ENCODE measurements at regions not wholly inside any gene's neighbourhood (a gene's known extent, or its start where the extent isn't known, plus 50 kb on each side); places are given as distances from the start of the nearest gene placed in this dataset.

DNA sequence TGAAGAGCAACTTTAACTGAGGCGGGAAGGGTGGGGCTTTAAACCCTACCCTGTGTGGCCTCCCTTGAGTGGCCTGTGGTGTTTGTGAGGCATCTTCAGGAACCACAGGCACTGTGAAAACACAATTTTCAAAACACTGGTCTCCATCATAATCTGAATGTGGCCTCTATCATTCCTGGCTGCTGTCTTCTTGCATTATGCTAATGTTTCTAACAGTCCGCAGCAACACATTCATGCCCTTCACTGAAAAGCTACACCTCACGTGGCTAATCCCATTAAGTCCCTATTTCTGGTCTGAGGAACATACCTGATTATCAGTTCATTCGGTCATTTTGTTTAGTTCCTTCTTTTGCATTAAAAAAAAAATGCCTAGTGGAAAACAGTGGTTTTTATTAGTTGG, 94.6 kb downstream of the F11 start:
- Histone ChIP-seq H3K4me1 (ENCODE audit: low read depth) (no peaks in the 10 kb centered on the region), H3K4me3 (no peak overlapping the region), H3K36me3 (no peaks in the 10 kb centered on the region), H3K27ac (no peak overlapping the region), H3K27me3 (no peaks in the 10 kb centered on the region), H3K9me3 (ENCODE audit: low read depth) (no peaks in the 10 kb centered on the region)
- TF ChIP-seq CTCF (IDR thresholded peaks at IDR 0.05; ENCODE audit: low read depth, low read length), result no peak
- DNase-seq (ENCODE audit: low read depth in 1 of 2, low spot score in 1 of 2), result no peak

DNA sequence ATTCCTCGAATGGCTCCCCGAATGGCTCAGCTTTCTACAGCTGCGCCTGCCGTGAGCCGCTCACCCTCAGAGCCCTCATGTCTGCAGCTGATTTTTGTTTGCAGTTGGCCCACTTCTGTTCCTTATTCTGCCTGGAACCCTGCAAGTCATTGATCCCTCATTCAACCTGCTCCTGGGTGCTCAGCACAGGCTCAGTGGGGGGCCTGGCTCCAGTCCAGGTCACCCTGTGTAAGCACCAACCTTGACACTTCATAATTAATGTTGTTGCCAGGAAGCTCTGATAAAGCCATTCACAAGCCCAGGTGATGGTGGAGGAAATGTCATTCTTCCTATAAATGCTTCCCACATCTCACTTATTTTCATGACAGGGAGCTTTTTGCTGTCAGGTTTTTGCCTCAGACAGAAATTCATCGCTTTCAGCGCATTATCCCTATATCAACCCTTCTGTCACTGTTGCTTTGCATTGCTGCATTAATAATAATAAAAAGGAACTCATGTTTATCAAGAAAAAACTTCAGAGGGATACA, 85.7 kb downstream of the F11 start:
- Histone ChIP-seq H3K4me1 (ENCODE audit: low read depth) (no peaks in the 10 kb centered on the region), H3K4me3 (no peak overlapping the region), H3K9me3 (ENCODE audit: low read depth) (no peaks in the 10 kb centered on the region), H3K27ac (no peak overlapping the region), H3K27me3 (peaks cover 26% of the 10 kb centered on the region), H3K36me3 (no peaks in the 10 kb centered on the region)
- no peak for TF ChIP-seq CTCF (IDR thresholded peaks at IDR 0.05; ENCODE audit: low read depth, low read length)
- no peak for DNase-seq (ENCODE audit: low read depth in 1 of 2, low spot score in 1 of 2)

- Histone ChIP-seq H3K27ac (no peak overlapping the region), H3K4me3 (no peak overlapping the region), H3K27me3 (peaks cover 46% of the 10 kb centered on the region), H3K36me3 (no peaks in the 10 kb centered on the region), H3K9me3 (ENCODE audit: low read depth) (no peaks in the 10 kb centered on the region), H3K4me1 (ENCODE audit: low read depth) (no peaks in the 10 kb centered on the region)
- no peak for TF ChIP-seq CTCF (IDR thresholded peaks at IDR 0.05; ENCODE audit: low read depth, low read length)
- DNase-seq (ENCODE audit: low read depth in 1 of 2, low spot score in 1 of 2), result no peak
Observed at GRCh38 chr4:186348433-186348832, 82.4 kb downstream of the F11 start.

- Histone ChIP-seq H3K4me3 (no peak overlapping the region), H3K27me3 (peaks cover 46% of the 10 kb centered on the region), H3K4me1 (ENCODE audit: low read depth) (no peaks in the 10 kb centered on the region), H3K36me3 (no peaks in the 10 kb centered on the region), H3K27ac (no peak overlapping the region), H3K9me3 (ENCODE audit: low read depth) (no peaks in the 10 kb centered on the region)
- TF ChIP-seq CTCF (IDR thresholded peaks at IDR 0.05; ENCODE audit: low read depth, low read length), result no peak
- DNase-seq (ENCODE audit: low read depth in 1 of 2, low spot score in 1 of 2), result no peak
Observed at GRCh38 chr4:186347743-186348142, 81.8 kb downstream of the F11 start.

DNA sequence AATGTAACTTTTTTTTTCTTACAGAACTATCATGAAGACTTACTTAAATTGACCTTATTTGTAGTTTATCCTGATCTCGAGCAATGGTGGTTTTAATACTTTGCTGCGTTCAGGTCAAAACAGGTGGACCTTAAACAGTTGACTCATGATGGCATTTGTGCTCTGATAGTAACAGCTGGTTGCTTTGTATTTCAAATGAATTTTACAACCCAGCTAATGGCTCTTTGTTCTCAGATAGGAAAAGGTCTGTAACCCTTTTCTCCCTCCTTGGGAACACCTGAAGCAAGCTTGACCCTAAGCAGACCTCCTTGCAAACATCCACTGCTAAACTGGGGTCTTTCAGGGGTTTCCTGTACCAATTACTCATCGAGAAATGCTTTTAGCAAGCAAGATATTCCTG, 79.2 kb downstream of the F11 start:
- DNase-seq (ENCODE audit: low read depth in 1 of 2, low spot score in 1 of 2), result no peak
- H3K27me3 ChIP-seq, result peaks cover 46% of the 10 kb centered on the region
- no peaks in the 10 kb centered on the region for H3K9me3 ChIP-seq (ENCODE audit: low read depth)
- H3K4me1 ChIP-seq (ENCODE audit: low read depth), result no peaks in the 10 kb centered on the region
- H3K4me3 ChIP-seq, result no peak overlapping the region
- no peak overlapping the region for H3K27ac ChIP-seq
- no peaks in the 10 kb centered on the region for H3K36me3 ChIP-seq
- TF ChIP-seq CTCF (IDR thresholded peaks at IDR 0.05; ENCODE audit: low read depth, low read length), result no peak

DNA sequence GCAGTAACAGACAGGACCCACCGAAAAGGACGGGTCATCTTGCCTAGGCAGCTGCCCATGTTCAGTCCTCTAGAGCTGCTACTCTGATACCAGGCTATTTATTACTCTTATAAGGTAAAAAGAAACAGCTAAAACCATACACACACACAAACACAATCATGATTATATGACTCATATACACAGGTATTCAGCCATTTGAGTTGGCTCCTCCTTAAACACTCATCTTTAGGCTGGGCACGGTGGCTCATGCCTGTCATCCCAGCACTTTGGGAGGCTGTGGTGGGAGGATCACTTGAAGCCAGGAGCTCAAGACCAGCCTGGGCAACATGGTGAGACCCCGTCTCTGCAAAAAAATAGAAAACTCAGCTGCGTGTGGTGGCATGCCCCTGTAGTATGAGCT, 76.6 kb downstream of the F11 start:
- no peak overlapping the region for H3K4me3 ChIP-seq
- H3K4me1 ChIP-seq (ENCODE audit: low read depth), result no peaks in the 10 kb centered on the region
- TF ChIP-seq CTCF (IDR thresholded peaks at IDR 0.05; ENCODE audit: low read depth, low read length), result no peak
- H3K9me3 ChIP-seq (ENCODE audit: low read depth), result no peaks in the 10 kb centered on the region
- H3K36me3 ChIP-seq, result no peaks in the 10 kb centered on the region
- no peak overlapping the region for H3K27ac ChIP-seq
- peaks cover 28% of the 10 kb centered on the region for H3K27me3 ChIP-seq
- DNase-seq (ENCODE audit: low read depth in 1 of 2, low spot score in 1 of 2), result no peak

Measured in cardiac muscle cell (in vitro differentiated cells and primary cell).